Liver (tissue), 8 donors: ENCODE measurements at regions not wholly inside any gene's neighbourhood (a gene's known extent, or its start where the extent isn't known, plus 50 kb on each side); places are given as distances from the start of the nearest gene placed in this dataset.
"Not testable (repeated sequence)": the region's sequence is repeated elsewhere in the genome, so short reads cannot be mapped to it uniquely, and the experiment has no call there.

Experiments used
- DNase-seq: peaks from one replicate; pipeline ENCODE4 v3.0.0-alpha.2; 2017; ENCODE audit warnings: low spot score
- H3K27ac ChIP-seq, 2 donors: one replicate each; pipeline ENCODE4 v1.7.0; 2013; ENCODE audit warnings: inconsistent platforms in 2 of 2, low read length in 2 of 2, control low read depth in 1 of 2, low read depth in 1 of 2, mild to moderate bottlenecking in 1 of 2
- H3K27me3 ChIP-seq, 4 donors: one replicate each; pipeline versions ENCODE4 v1.6.1 to v1.7.0; 2013; ENCODE audit warnings: low read length in 3 of 4, inconsistent platforms in 1 of 4, mild to moderate bottlenecking in 1 of 4, moderate library complexity in 1 of 4; ENCODE audit not compliant: control insufficient read depth in 4 of 4, insufficient read depth in 4 of 4
- H3K36me3 ChIP-seq, 4 donors: one replicate each; pipeline versions ENCODE4 v1.6.1 to v1.7.0; 2013; ENCODE audit warnings: low read length in 3 of 4, mild to moderate bottlenecking in 3 of 4, low read depth in 1 of 4, moderate library complexity in 1 of 4; ENCODE audit not compliant: control insufficient read depth in 4 of 4, insufficient read depth in 3 of 4
- H3K4me1 ChIP-seq, 4 donors: one replicate each; pipeline versions ENCODE4 v1.6.1 to v1.7.0; 2013; ENCODE audit warnings: low read length in 3 of 4, mild to moderate bottlenecking in 3 of 4, moderate library complexity in 1 of 4; ENCODE audit not compliant: control insufficient read depth in 4 of 4, insufficient read depth in 4 of 4
- H3K4me3 ChIP-seq, 3 donors: one replicate each; pipeline versions ENCODE4 v1.6.1 to v1.7.0; 2013; ENCODE audit warnings: low read length in 3 of 3, control low read depth in 1 of 3, low read depth in 1 of 3, mild to moderate bottlenecking in 1 of 3
- H3K9ac ChIP-seq, 2 donors: one replicate each; pipeline ENCODE4 v1.7.0; 2013; ENCODE audit warnings: low read length in 2 of 2, mild to moderate bottlenecking in 2 of 2, moderate library complexity in 2 of 2, control low read depth in 1 of 2, low read depth in 1 of 2
- H3K9me3 ChIP-seq, 4 donors: one replicate each; pipeline versions ENCODE4 v1.6.1 to v1.7.0; 2013; ENCODE audit warnings: low read length in 3 of 4; ENCODE audit not compliant: control insufficient read depth in 4 of 4
- FOXA1 ChIP-seq: IDR thresholded peaks from 2 replicates; pipeline ENCODE4 v1.6.1; 2016; ENCODE audit warnings: antibody characterized with exemption
- FOXA2 ChIP-seq: IDR thresholded peaks from 2 replicates; pipeline ENCODE4 v1.6.1; 2016; ENCODE audit warnings: antibody characterized with exemption
- HNF4A ChIP-seq, 2 donors: conservative IDR thresholded peaks; 2 replicates each; pipeline ENCODE4 v1.6.1; 2016; ENCODE audit warnings: antibody characterized with exemption in 2 of 2, mild to moderate bottlenecking in 2 of 2
- HNF4G ChIP-seq: IDR thresholded peaks from 2 replicates; pipeline ENCODE4 v1.6.1; 2016; ENCODE audit warnings: antibody characterized with exemption
- JUND ChIP-seq, 2 donors: IDR thresholded peaks; 2 replicates each; pipeline ENCODE4 v1.6.1; 2016; ENCODE audit warnings: antibody characterized with exemption in 2 of 2
- NR2F2 ChIP-seq: IDR thresholded peaks from 2 replicates; pipeline ENCODE4 v1.6.1; 2016; ENCODE audit warnings: antibody characterized with exemption
- RAD21 ChIP-seq, 2 donors: IDR thresholded peaks; 2 replicates each; pipeline ENCODE4 v1.6.1; 2016; ENCODE audit warnings: antibody characterized with exemption in 2 of 2, mild to moderate bottlenecking in 2 of 2
- TAF1 ChIP-seq: conservative IDR thresholded peaks from 2 replicates; pipeline ENCODE4 v1.6.1; 2016; ENCODE audit warnings: antibody characterized with exemption, mild to moderate bottlenecking
- WGBS: extraction: QIAGEN DNeasy Blood & Tissue Kit; methylation state at CpG from one replicate; pipeline ENCODE4 v1.1.7; 2013; 5-methylcytosine and 5-hydroxymethylcytosine counted together
- TF ChIP-seq, protein P1 (sequence below): IDR thresholded peaks from 2 replicates; pipeline ENCODE4 v1.6.1; 2016; ENCODE audit warnings: antibody characterized with exemption
- TF ChIP-seq, protein P2 (sequence below): fragments of 150-350 bp; IDR thresholded peaks from 2 replicates; pipeline ENCODE4 v1.5.1; 2017; ENCODE audit warnings: improper control_type of control experiment, low read depth, low read length; ENCODE audit not compliant: missing input control
- TF ChIP-seq, protein P3 (sequence below): IDR thresholded peaks from 2 replicates; pipeline ENCODE4 v1.6.1; 2016; ENCODE audit warnings: antibody characterized with exemption, mild to moderate bottlenecking
- TF ChIP-seq, protein P4 (sequence below): IDR thresholded peaks from 2 replicates; pipeline ENCODE4 v1.6.1; 2016; ENCODE audit warnings: antibody characterized with exemption
- donor health status: healthy.
- donor health status: healthy.
- donor health status: healthy.
- donor health status: healthy.
- donor health status: healthy.

DNA sequence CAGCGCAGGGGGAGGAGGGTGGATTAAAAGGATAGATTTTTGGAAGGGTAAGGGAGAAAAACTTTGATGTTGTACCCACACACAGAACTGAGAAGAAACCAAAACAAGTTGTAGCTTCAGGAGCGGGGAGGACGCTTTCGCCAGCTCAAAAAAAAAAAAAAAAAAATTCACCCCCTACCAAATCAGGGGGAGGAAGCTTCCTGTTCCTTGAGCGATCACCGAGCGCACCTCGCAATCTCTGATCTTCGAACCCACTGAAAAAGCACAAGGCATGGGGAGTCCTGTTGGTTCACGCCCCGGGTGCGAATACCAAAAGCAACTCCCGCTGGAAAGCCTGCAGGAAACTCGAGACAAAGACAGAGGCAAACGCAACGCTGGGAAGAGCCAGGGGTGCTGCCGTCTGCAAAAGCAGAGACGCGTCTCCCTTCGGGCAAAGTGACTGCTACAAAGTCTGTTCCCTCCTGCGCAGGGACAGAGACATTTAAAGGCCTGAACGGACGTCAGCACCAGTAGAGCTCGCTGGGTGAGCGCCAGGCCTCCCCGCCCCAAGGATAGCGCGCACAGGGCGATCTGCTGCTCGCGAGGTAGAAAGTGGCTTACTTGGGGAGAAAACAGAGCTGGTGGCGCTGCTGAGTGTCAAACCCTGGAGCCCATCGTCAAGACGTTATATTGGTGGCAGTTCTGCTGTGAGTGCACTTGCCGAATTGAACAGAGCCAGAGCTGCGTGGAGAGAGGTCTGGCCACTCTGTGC lies 190.4 kb downstream of the USP22 start:
- H3K4me3 ChIP-seq = no peak overlapping the region
- no peak overlapping the region for H3K27ac ChIP-seq
- H3K27me3 ChIP-seq = peaks cover 0 to 7% (median 2%) of the 10 kb centered on the region in 4 donors
- peaks cover 0 to 2% (median 0%) of the 10 kb centered on the region in 4 donors for H3K4me1 ChIP-seq
- TF ChIP-seq JUND (IDR thresholded peaks at IDR 0.05) (no peak), FOXA2 (no peak), NR2F2 (no peak), RAD21 (IDR thresholded peaks at IDR 0.05) (no peak), FOXA1 (no peak)
- WGBS = 2% methylated on average over 36 of the region's 36 CpGs
- H3K9ac ChIP-seq = no peak overlapping the region
- no peak for DNase-seq
- no peaks in the 10 kb centered on the region for H3K36me3 ChIP-seq
- no peaks in the 10 kb centered on the region for H3K9me3 ChIP-seq

DNA sequence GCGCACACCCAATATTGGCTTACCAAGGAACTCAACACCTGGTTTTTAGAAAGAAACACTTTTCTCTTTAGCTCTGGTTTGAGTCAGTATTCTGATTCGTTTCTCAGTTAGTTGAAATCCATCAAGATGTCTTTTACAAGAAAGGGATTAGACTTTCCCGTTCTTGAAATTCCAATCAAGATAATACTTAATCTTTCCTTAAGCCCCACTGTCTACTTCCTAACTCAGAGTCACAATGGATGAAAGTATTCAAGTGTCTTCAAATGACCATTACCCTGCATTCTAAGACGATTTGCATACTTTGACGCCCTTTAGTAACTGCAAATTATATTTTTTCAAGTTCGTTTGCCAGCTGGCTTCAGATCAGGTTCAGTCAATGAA lies 189.8 kb downstream of the USP22 start:
- no peak for TF ChIP-seq TAF1
- TF ChIP-seq NR2F2 = no peak
- no peak for TF ChIP-seq HNF4G
- TF ChIP-seq, protein P1, sequence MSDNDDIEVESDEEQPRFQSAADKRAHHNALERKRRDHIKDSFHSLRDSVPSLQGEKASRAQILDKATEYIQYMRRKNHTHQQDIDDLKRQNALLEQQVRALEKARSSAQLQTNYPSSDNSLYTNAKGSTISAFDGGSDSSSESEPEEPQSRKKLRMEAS = no peak
- no peak for TF ChIP-seq HNF4A (conservative IDR thresholded peaks at IDR 0.05)
- no peak for TF ChIP-seq FOXA1
- TF ChIP-seq, protein P2, sequence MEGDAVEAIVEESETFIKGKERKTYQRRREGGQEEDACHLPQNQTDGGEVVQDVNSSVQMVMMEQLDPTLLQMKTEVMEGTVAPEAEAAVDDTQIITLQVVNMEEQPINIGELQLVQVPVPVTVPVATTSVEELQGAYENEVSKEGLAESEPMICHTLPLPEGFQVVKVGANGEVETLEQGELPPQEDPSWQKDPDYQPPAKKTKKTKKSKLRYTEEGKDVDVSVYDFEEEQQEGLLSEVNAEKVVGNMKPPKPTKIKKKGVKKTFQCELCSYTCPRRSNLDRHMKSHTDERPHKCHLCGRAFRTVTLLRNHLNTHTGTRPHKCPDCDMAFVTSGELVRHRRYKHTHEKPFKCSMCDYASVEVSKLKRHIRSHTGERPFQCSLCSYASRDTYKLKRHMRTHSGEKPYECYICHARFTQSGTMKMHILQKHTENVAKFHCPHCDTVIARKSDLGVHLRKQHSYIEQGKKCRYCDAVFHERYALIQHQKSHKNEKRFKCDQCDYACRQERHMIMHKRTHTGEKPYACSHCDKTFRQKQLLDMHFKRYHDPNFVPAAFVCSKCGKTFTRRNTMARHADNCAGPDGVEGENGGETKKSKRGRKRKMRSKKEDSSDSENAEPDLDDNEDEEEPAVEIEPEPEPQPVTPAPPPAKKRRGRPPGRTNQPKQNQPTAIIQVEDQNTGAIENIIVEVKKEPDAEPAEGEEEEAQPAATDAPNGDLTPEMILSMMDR = no peak
- TF ChIP-seq, protein P3, sequence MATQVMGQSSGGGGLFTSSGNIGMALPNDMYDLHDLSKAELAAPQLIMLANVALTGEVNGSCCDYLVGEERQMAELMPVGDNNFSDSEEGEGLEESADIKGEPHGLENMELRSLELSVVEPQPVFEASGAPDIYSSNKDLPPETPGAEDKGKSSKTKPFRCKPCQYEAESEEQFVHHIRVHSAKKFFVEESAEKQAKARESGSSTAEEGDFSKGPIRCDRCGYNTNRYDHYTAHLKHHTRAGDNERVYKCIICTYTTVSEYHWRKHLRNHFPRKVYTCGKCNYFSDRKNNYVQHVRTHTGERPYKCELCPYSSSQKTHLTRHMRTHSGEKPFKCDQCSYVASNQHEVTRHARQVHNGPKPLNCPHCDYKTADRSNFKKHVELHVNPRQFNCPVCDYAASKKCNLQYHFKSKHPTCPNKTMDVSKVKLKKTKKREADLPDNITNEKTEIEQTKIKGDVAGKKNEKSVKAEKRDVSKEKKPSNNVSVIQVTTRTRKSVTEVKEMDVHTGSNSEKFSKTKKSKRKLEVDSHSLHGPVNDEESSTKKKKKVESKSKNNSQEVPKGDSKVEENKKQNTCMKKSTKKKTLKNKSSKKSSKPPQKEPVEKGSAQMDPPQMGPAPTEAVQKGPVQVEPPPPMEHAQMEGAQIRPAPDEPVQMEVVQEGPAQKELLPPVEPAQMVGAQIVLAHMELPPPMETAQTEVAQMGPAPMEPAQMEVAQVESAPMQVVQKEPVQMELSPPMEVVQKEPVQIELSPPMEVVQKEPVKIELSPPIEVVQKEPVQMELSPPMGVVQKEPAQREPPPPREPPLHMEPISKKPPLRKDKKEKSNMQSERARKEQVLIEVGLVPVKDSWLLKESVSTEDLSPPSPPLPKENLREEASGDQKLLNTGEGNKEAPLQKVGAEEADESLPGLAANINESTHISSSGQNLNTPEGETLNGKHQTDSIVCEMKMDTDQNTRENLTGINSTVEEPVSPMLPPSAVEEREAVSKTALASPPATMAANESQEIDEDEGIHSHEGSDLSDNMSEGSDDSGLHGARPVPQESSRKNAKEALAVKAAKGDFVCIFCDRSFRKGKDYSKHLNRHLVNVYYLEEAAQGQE = no peak
- TF ChIP-seq, protein P4, sequence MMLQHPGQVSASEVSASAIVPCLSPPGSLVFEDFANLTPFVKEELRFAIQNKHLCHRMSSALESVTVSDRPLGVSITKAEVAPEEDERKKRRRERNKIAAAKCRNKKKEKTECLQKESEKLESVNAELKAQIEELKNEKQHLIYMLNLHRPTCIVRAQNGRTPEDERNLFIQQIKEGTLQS = no peak
- H3K4me3 ChIP-seq = no peak overlapping the region
- peaks cover 0 to 2% (median 0%) of the 10 kb centered on the region in 4 donors for H3K4me1 ChIP-seq
- WGBS = 18% methylated on average over 6 of the region's 6 CpGs
- H3K36me3 ChIP-seq = no peaks in the 10 kb centered on the region
- no peak overlapping the region for H3K9ac ChIP-seq
- peaks cover 0 to 7% (median under 1%) of the 10 kb centered on the region in 4 donors for H3K27me3 ChIP-seq
- no peak overlapping the region for H3K27ac ChIP-seq
- no peaks in the 10 kb centered on the region for H3K9me3 ChIP-seq
- DNase-seq = no peak

DNA sequence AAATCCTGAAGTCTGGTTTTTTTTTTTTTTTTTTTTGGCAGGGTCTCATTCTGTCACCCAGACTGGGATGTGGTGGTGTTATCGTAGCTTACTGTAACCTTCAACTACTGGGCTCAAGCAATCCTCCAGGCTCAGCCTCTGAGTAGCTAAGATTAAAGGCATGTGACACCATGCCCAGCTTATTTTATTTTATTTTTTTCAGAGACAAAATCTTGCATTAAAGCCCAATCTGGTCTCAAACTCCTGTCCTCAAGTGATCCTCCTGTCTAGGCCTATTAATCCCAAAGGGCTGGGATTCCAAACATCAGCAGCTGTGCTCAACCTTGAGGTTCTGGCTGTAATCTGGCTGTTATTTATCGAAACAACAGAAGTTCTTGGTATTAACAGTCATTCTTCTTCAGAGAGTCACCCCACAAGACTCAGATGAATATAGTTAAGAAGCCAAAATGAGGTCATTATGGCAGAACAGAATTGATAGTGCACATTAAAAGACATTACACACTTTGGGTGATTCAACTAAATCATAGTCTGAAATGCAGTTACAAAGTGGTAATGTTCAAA lies 186.8 kb downstream of the USP22 start:
- H3K9me3 ChIP-seq, H3K4me3 ChIP-seq, H3K27me3 ChIP-seq, H3K4me1 ChIP-seq, H3K9ac ChIP-seq, DNase-seq, H3K36me3 ChIP-seq, H3K27ac ChIP-seq: not testable (repeated sequence)
- 82% methylated on average over 2 of the region's 2 CpGs for WGBS

DNA sequence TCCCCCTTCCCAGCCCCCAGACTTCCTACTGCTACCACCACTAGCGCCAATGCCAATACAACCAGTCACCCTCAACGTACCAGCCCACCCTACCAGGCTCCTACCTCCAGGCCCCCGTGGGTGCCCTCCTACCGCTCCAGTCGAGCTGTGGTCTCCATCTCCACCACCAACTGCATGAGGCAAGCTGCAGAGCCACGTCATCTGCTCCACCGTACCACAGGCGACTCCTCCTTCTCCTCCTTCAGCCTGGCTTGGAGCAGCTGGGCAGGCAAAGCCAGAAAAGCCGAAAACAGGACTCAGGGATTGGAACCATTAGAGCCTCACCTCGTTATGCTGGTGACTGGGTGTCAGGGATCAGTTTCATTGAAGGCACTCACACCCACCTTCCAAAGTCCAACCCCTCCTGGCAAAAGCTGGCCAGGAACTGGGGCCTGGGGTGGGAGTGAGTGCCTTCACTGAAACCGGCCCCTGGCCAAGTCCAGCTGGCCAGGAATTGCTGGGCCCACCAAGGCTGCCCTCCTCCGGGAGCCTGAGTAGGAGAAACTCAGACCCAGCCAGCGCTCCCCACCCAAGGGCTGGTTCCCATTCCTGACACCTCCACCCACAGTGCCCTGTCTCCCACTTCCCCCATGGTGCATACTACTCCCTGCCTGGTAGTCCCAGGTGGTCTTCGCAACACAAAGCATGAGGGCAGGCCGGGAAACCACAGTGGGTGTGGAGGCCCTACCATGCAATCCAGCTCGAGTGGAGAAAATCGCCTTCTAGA lies 176.2 kb downstream of the USP22 start:
- DNase-seq, H3K9ac ChIP-seq: not testable (repeated sequence)
- 82% methylated on average over 17 of the region's 17 CpGs for WGBS

More for the DNA sequence above, 176.2 kb downstream of the USP22 start:
- H3K36me3 ChIP-seq, H3K9me3 ChIP-seq, H3K27me3 ChIP-seq, H3K4me3 ChIP-seq, H3K4me1 ChIP-seq, H3K27ac ChIP-seq: not testable (repeated sequence)
